GM18868 (cell line): ENCODE measurements at regions not wholly inside any gene's neighbourhood (a gene's known extent, or its start where the extent isn't known, plus 50 kb on each side); places are given as distances from the start of the nearest gene placed in this dataset.
"Not testable (repeated sequence)": the region's sequence is repeated elsewhere in the genome, so short reads cannot be mapped to it uniquely, and the experiment has no call there.

Experiments used
- ATAC-seq: cut with Tn5 transposase; IDR thresholded peaks from one replicate; pipeline ENCODE4 v1.9.1; 2021; ENCODE audit warnings: mild to moderate bottlenecking, moderate library complexity; ENCODE audit not compliant: unreplicated experiment

DNA sequence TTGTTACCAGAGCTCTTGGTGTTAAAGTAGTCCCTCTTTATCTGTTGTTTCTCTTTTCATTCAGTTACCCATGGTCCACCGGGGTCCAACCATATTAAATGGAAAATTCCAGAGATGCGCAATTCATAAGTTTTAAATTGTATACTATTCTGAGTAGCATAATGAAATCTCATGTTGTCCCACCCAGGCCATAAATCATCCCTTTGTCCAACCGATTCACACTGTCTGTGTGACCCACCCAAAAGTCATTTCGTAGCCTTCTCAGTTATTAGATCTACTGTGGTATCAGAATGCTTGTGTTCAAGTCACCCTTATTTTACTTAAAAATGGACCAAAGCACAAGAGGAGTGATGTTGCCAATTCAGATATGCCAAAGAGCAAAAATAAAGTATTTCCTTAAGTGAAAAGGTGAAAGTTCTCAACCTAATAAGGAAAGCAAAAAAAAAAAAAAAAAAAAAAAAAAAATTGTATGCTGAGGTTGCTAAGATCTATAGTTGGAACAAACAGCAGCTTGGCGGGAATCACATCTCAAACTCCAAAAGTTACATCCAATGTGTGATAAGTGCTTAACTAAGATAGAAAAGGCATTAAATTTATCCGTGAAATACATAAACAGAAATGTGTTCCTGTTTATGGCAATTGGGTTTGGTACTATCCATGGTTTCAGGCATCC, 106.8 kb upstream of the GPBP1 start:
- ATAC-seq: no peak

DNA sequence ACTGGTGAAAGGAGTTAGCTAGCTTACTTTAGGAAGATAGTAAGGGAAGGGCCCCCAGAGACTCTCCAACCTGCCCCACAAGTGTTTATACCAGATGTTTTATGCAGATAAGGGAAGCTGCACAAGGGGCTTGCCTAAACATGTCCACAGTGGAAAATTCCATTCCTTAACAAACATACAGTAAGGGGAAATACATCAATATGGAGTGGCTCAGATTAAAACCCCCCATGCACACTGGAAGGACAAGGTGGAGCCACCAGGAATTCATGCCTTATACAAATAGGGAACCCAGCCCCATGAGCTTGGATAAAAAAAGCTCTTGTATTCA, 106.3 kb upstream of the GPBP1 start:
- no peak for ATAC-seq

DNA sequence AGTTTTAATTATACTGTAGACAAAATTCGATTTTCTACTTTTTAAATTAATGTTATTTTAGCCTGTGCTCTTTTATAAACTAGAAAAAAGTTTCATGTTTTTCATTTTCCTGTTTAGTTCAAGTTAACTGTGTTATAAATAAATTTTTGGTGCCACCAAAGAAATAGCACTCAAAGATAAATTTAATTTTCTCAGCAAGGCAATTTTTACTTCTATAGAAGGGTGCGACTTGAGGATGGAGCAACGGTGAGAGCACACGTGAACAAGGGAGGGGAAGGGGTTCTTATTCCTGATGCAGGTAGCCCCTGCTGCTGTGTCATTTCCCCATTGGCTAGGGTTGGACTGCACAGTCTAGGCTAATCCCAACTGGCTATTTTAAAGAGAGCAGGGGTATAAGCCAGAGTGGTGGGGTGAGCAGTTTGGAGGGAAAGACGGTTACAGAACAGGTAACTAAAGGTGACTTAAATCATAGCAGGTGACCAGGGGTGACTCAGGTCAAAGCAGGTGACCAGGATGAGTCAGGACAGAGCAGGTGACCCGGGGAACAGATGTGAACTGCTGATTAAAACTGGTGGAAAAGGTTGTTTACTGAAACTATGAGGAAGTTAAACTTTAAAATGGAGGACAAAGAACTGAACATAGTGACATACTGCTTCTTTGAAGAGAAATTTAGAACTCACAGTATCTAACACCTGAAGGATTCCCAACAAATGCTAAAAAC, 104.6 kb upstream of the GPBP1 start:
- no peak for ATAC-seq

DNA sequence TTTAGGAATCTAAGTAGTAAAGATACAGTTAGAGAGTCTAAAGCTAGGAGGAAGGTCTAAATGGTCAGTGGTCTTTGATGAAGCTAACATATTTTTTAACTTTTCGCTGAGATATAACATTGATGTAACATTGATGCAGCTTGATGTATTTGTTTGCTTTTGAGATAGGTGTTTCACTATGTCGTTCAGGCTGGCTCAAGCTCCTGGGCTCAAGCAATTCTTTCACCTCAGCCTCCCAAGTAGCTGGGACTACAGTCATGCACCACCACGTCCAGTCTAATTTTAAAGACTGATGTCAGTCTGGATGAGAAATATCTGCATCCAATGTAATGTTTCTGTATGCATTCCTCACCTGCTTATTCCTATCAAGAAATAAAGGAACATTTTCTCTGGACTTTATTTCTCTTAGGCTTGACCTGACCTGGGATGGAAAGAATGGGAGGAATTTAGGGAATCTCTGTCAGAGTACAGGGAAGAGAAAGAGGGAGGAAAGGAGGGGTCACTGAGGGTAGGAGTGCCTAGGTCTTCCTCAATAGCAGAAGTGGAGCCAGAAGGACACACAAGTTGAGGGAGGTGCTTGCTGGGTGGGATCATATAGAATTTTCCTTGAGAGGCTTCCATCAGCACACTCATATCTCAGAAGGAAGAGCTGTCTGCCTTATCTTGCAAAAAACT, 101.5 kb upstream of the GPBP1 start:
- ATAC-seq: no peak

DNA sequence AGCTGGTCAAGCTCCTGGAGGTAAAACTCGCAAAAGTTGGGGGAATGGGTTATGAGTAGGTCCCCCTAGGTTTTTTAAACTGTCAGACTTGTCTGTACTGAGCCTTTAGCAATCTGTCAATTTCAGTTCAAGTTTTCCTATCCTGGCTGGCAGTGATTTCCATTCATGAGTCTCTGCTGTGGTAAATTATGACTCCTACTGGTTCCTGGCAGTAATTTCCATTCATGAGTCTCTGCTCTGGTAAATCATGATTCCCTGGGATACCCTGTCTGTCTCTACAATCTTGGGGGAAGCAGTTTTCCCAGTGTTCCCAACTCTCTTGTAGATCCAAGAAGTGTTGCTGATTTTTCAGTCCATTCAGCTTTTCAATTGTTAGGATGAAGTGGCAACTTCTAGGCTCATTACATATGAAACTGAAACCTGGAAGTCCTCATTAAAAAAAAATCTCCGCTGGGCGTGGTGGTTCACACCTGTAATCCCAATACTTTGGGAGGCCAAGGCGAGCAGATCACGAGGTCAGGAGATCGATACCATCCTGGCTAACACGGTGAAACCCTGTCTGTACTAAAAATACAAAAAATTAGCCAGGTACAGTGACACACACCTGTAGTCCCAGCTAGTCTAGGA, 91.3 kb upstream of the GPBP1 start:
- no peak for ATAC-seq

DNA sequence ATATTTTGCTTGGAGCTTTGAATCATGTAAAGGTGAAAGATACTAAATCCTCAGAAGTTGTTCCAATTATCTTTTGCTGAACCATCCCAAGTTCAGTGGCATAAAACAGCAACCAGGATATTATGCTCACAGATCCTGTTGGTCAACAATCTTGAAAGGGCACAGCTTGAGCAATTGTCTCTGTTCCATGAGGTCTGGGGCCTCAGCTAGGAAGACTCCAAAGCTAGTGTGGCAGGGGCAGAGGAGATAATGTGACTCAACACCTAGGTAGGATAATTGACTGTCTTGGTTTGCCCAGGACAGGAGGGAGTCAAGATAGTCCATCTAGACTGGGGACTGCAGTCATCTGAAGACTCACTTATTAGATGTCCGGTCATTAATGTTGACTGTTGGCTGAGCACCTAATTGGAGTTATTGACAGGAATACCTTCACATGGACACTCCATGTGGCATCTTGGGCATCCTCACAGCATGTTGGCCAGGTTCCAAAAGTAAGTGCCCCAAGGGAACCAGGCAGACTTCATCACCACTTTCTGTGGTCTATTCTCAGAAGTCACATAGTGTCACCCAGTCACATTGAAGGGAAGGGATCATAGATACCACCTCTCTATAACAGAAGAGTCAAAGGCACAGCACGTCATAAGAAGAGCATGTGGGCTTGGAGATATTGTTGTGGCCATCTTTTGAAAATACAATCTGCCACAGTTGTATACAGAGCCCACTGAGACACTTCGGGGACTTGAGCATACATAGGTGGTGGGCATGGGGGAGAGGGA, 88.4 kb upstream of the GPBP1 start:
- ATAC-seq: no peak

DNA sequence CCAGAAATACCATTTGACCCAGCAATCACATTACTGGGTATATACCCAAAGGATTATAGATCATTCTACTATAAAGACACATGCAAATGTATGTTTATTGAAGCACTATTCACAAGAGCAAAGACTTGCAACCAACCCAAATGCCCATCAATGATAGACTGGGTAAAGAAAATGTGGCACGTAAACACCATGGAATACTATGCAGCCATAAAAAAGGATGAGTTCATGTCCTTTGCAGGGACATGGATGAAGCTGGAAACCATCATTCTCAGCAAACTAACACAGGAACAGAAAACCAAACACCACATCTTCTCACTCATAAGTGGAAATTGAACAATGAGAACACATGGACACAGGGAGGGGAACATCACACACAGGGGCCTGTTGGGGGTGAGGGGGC, 85.9 kb upstream of the GPBP1 start:
- not testable (repeated sequence) for ATAC-seq

DNA sequence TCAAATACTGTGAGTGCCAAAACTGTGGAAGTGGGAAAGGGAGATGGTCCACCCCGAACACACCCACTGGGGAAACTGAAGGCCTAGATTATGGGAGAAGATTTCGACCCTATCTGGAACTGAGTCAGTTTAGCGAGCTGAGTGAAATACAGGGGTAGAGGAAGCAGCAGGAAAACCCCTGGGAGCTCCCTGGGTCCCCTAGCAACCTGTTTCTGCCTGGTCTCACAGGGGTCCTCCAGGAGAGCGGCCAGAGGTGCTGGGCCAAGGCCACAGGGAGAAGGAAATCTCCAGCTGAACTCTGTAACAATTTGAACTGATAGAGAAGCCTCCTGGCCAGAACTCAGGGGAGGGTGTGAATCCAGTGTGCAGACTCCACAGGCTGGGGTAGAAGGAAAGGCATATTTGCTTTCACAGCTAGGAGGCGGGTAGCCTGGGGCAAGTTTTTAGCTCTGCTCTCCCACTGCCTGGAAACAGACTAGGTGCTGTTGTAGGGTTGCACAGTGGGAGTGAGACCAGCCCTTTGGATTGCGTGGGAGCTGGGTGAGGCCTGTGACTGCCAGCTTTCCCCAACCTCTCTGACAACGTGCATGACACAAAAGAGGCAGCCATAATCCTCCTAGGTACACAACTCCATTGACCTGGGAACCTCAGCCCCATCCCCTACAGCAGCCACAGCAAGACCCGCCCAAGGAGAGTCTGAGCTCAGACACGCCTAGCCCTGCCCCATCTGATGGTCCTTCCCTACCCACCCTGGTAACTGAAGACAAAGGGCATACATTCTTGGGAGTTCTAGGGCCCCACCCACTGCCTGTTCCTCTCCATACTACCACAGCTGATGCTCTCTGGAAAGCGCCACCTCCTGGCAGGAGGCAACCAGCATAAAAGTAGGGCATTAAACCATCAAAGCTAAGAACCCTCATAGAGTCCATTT, 78.8 kb upstream of the GPBP1 start:
- ATAC-seq: no peak

DNA sequence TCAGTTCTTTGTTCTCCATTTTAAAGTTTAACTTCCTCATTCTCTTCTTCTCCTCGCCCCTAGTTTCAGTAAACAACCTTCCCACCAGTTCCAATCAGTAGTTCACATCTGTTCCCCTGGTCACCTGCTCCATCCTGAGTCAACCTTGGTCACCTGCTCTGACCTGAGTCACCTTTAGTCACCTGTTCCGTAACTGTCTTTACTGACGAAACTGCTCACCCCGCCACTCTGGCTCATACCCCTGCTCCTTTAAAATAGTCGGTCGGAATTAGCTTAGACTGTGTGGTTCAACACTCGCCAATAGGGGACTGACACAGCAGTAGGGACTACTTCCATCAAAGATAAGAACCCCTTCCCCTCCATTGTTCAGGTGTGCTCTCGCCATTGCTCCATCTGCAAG, 76.3 kb upstream of the GPBP1 start:
- ATAC-seq: no peak

DNA sequence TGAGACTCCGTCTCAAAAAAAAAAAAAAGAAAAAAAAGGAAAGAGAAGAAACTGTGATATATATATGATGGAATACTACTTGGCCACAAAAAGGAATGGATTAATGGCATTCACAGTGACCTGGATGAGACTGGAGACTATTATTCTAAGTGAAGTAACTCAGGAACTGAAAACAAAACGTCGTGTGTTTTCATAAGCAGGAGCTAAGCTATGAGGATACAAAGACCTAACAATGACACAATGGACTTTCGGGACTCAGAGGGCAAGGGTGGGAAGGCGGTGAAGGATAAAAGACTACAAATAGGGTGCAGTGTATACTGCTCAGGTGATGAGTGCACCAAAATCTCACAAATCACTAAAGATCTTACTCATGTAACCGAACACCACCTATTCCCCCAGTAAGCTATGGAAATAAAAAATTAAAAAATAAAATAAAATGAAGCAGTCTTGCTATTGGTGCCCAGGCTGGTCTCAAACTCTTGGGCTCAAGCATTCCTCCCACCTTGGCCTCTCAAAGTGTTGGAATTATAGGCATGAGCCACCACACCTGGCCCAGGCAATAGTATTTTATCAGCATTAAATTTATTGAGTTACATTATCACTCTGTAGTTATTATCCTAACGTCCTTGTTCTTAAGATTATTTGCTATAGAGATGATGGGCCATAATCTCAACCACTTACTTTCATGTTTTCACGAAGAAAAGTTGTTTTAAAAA, 71.5 kb upstream of the GPBP1 start:
- no peak for ATAC-seq

DNA sequence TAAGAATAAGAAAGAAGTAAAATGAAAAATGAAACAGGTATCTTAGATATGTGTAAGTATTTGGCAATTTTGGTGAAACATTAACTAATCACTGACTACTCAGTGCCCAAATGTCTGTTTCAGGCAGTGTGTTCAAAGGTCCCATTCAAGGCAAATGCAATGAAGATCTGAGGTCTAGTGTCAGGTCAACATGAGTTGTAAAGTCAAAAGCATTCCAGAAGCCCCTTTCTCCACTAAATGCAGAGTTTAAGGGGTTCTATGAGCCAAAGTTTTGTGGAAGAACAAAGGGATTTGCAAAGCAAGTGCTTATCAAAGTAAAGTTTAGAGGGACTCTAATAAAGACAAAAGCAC, 71.0 kb upstream of the GPBP1 start:
- no peak for ATAC-seq

DNA sequence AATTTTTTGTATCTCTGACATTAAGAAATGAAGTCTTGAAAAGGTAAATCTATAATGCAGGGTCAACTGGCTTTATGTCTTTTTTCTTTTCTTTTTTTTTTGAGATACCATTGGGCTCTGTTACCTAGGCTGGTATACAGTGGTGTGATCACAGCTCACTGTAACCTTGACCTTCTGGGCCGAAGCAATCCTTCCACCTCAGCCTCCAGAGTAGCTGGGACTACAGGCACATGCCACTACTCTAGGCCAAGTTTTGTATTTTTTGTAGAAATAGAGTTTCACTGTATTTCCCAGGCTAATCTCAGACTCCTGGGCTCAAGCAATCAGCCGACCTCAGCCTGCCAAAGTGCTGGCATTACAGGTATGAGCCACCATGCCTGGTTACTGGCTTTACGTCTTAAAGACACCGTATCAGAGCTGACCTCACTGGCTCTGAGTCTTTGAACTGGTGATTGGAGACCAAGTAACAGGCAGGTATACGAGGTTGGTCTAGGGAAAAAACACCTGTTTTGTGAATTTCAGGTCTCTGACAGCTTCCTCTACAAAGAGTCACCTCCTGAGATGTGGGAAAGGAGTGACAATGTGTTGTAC, 70.4 kb upstream of the GPBP1 start:
- ATAC-seq: no peak

DNA sequence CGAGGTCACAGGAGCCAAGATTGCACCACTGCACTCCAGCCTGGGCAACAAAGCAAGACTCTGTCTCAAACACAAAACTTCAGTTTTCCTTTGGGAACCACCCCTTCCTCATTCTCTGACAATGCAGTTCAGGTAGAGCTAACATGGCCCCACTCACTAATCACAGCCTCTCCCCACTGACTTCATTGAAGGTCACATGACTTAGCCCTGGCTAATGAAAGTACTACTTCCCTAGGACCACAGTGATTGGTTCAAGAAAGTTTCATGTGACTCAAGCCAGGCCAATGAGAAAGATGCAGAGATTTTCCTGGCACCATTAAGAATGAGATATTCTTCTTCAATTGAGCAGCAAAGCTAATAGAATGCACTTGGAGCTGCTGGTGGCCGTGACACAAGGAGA, 67.2 kb upstream of the GPBP1 start:
- no peak for ATAC-seq

DNA sequence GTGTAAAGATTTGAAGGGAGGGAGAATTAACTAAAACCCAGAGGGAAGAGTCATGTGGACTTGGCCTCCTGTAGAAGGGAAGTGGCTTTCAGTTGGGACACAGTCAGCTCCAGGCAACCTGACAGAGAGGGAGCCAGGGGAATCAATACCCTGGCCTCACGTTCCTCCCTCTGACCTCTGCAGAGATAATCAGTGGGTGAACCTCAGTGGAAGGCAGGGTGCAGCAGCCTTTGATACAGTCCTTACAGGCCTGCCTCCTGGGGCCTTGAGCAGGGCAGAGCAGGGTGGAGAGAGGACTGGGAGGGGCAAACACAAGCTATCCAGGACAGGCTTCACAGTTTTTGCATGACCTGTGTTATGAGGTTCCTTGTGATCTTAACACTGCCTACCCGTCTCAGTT, 61.9 kb upstream of the GPBP1 start:
- ATAC-seq: no peak

DNA sequence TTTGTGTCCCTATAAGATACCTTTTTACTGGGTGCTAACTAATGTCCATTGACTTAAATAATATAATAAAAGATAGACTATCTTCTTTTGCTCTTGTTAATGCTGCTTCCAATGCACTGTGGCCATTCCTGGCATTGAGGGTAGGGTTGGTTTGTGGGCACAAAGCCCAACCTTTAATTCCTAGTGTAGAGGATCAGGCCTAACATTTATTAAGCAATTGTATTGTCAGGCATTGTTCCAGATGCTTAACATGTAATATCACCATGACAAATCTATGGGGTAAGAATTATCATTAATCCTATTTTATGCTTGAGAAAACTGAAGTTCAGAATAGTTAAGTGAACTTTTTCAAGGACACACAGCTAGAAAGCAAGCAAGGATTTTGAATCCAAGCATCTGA, 60.4 kb upstream of the GPBP1 start:
- ATAC-seq: no peak

DNA sequence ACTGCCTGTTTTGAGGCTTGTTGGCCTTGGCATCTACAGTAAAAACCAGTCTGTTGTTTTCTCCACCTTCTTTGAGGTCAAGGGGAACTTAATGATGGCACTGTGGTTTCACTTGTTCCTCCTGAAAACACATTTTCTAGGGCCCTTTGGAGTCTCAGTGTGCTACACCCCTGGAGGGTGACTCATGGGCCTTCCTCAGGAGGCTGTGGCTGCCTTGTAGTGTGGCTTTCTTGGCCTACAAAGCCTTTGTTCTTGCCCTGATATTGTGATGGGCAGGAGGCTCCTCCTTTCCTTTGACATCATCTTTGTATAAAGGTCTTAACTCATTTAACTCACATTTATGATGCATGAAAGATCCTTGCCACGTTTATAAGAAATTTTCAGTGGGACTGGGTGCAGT, 56.3 kb upstream of the GPBP1 start:
- peak; percentile 78 for ATAC-seq

DNA sequence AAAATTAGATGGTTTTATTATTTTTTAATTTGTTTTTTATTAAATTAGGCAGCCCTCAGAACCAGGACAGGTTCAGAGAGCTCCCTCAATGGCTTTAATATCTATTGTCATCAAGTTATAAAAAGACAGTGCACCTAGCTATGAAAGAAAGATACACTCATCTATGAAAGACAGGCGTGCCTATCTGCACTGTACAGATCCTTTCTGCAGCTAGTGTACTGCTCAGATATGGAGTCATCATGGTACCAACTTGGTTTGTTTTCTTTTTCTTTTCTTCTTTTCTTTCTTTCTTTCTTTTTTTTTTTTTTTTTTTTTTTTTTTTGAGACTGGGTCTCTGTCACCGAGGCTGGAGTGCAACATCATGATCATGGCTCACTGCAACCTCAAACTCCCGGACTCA, 54.8 kb upstream of the GPBP1 start:
- ATAC-seq: no peak

DNA sequence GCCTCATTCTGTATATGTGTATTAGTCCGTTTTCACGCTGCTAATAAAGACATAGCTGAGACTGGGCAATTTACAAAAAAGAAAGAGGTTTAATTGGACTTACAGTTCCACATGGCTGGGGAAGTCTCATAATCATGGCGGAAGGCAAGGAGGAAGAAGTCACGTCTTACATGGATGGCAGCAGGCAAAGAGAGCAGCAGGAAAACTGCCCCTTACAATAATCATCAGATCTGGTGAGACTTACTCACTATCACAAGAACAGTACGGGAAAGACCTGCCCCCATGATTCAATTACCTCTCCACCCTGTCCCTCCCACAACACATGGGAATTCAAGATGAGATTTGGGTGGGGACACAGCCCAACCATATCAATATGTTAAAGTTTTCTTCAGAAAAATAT, 49.8 kb upstream of the GPBP1 start:
- ATAC-seq: no peak
